Thyroid gland (tissue), 4 donors: ENCODE measurements at regions not wholly inside any gene's neighbourhood (a gene's known extent, or its start where the extent isn't known, plus 50 kb on each side); places are given as distances from the start of the nearest gene placed in this dataset.

Experiments
- CTCF ChIP-seq, 6 experiments: fragments of 200-600 bp in 3 of 6; fragments of 450-650 bp in 3 of 6; sonication (generic) in 3 of 6; IDR thresholded peaks; one replicate each; pipeline ENCODE4 v1.5.1; 2016 to 2019; ENCODE audit warnings: antibody characterized with exemption in 6 of 6, mild to moderate bottlenecking in 2 of 6, inconsistent platforms in 1 of 6, moderate library complexity in 1 of 6
- POLR2A ChIP-seq, 2 donors: fragments of 450-650 bp; IDR thresholded peaks; one replicate each; pipeline ENCODE4 v1.6.1; 2017; ENCODE audit warnings: antibody characterized with exemption in 2 of 2, mild to moderate bottlenecking in 2 of 2, moderate library complexity in 1 of 2

- TF ChIP-seq CTCF (IDR thresholded peaks at IDR 0.05) = no peak
- TF ChIP-seq POLR2A (IDR thresholded peaks at IDR 0.05) = no peak
These were observed 321.6 kb downstream of the PLPP3 start for GRCh38 chr1:56257726-56258125.
